Mesenteric fat pad (tissue), 1 donor: ENCODE measurements at regions not wholly inside any gene's neighbourhood (a gene's known extent, or its start where the extent isn't known, plus 50 kb on each side); places are given as distances from the start of the nearest gene placed in this dataset.

ENCODE experiments used
- DNase-seq: peaks from one replicate; pipeline ENCODE4 v3.0.0-alpha.2; 2020; ENCODE audit warnings: low spot score
- donor health status: DM: yes; HTN: yes; CAD: no.

DNA sequence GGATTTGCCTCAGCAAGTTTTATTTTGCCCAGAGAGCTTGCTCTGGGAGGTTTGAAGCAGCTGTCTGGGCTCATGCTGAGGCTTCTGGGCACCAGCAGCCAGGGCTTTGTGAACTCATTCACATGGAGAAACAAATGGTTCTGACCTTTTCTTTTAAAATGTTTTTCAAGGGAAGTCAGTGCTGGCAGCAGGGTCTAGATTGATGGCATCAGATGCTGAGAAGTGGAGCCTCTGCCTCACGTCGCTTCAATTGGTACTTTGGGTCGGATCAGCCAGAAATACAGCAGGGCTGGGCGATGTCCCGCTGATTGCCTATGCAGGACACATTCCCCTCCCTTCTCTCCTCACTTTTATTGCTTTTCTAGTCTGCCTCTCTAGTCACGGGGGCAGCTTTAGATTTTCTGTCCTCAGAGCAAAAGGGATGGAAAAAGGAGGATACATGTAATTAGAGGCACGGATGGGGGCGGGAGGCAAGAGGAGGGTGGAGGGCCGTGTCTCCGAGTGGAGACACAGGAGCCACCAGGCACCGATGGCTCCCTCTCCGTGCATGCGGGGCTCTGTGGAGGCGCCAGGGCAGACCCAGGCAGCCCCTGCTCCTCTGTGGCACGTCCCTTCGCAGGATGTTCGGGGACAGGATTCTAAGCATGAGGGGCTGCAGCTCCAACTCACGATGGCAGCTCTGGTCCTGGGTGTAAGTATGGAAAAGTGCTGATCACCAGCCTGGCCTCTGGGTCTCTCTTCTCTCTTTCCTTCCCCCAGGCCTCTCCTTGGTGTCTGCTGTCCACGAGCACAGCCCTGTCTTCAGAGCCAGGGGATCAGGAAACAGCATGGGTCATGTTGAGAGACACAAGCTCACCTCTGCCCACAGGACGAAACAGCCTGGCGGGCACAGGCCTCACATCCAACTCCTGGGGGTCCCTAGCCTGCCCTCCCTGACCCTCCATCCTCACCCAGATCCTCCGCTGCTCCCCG is 116.1 kb downstream of the FAM43A start:
- peak; percentile 81 for DNase-seq

DNA sequence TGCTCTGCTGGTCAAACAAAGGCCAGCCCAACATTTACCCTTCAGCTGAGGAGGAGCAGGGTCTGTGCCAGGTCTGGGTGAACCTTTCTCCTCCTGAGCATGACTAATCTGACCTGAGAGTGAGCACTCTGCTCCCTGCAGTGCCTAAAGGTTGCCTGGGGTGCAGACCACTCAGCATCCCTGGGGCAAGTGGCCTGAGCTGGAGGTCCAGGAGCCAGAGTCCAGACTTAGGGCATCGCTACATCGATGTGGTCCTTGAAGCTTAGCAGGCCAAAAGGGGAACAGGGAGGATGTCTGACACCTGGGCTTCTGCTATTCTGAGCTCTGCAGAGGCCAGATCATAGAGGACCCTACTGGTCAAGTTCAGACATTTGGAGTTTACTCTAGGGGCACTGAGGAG is 119.1 kb downstream of the FAM43A start:
- peak; percentile 68 for DNase-seq

DNA sequence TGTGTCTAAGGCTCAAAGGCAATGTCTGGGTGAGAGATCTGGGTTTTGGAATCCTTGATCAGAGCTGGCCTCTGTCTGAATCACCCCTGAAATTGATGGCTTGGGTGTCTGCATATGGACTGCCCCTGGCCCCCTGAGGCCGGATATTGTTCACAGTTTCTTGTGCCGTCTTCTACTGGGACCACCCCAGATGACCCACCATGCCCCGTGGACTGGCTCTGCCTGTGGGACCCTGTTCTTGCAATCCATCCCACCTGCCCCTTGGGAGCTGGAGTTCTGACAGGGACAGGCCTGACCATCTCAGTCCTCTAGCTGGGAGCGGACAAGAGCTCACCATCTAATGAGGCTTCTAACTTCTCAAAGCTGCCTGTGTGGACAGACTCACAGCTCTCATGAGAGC is 119.9 kb downstream of the FAM43A start:
- DNase-seq, result no peak

DNA sequence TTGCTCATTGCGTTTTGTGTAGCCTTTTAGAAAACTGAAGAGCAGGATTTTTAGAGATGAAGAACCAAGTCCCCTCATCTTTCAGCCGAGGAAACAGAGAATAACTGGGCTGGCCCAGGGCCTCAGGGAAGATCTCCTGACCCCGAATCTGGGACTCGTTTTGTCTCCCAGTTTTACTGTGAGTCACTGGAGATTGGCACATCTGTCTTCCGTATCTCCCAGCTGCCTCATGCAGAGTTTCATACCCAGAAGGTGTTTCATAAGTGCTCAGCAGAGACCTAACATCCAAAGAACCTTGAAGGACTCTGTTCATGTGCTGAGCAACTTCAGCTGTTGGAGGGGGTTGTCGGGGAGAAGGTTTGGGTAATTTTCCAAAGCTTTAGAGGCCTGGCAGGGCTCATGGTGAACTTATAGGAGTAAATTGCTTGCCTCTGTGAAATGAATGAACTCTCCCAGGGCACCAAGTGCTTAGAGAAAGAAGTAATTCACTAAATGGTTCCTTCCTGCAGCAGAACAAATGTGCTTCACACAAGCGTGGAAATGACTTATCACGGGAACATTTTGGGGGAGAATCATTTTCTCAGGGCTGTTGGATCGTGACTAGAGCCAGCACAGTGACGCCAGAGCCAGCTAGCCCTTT is 121.4 kb downstream of the FAM43A start:
- no peak for DNase-seq

DNA sequence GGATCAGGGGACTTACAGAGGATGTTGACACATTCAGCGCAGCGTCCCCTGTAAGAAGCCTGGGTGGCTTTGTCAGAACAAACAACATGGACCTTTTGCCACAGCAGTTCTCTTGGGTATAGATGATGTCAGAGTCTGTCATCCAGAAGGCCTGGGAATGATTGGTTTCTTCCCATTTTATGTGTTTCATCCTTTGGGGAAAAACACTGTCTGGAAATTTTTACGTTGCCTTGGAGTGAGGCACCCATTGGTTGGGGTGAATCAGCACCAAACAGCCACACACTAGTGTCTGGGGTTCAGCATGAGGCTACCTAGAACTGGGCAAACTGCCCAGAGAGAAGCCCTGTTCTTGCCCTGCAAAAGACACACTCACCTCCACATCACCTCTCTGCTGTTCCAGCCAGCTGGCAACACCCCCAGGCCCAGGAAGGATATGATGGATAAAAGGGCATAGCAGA is 123.0 kb downstream of the FAM43A start:
- no peak for DNase-seq

DNA sequence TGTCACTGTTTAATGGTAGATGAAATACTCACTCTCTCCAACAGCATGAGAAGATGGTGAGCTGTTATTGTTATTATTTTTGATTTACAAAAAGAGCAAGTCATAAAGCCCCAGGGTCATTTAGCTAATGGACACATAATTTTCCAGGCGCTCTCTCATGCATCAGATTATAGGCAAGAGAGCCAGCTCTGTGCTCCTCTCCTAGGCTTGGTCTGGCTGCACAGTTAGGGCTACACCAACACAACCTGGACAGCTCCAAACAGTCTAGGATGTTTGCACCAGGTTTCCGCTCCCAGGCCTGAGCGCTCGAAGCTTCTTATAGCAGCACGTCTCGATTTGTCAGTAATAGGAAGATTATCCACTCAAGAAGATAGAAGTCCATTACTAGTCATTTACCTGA is 123.7 kb downstream of the FAM43A start:
- no peak for DNase-seq

DNA sequence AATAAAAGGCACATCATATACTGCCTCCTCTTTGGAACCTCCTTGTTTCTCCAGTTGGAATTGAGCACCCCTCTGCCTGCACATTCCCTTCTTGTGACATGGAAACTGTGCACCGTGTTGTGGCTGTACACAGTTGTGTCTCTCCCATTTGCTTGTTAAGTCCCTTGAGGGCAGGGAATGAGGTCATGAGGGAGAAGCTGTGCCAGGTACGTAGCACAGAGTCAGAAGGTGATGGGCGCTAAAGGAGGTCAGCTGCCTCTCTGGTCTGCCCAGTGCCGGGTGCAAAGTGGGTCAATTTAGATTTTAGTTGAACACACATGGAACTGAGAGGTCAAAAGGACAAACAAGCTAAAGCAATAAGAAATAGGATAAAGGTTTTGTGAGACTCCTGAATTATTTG is 124.4 kb downstream of the FAM43A start:
- peak; percentile 55 for DNase-seq

DNA sequence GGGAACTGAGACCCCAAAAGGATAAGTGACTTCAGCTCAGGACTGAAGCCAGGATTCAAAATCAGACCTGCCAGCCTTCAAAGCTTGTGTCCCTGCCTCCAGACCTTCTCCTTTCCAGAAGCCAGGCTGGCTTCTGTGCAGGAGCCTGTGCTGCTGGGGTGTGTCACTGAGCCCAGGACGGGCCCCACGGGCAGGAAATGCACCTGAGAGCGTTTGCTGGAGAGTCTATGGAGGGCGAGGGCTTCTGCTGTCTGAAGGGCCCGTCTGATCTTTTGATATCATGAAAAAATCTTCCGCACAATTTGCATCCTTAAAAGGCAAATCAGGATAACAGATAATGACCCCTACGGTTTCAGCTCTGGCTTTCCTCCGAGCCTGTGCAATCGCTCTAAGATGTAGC is 125.4 kb downstream of the FAM43A start:
- peak; percentile 51 for DNase-seq

DNA sequence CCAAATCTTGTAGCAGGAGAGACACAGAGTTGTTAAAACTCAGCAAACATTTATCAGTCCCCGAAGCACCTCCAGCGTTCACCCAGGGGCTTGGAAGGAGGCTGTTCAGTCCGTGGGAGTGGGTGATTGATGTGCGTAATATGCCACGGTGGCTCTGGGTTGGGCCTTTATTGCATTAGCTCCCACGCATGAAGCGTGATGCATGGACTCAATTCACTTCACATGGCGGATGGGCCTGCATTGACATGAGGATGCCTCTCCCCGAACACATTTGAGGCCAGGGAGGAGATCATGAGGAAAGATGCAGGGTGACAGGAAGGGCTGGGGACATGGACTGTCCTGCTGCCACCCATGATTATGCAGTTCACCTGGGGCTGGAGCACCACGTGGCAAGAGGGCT is 126.5 kb downstream of the FAM43A start:
- peak; percentile 77 for DNase-seq

DNA sequence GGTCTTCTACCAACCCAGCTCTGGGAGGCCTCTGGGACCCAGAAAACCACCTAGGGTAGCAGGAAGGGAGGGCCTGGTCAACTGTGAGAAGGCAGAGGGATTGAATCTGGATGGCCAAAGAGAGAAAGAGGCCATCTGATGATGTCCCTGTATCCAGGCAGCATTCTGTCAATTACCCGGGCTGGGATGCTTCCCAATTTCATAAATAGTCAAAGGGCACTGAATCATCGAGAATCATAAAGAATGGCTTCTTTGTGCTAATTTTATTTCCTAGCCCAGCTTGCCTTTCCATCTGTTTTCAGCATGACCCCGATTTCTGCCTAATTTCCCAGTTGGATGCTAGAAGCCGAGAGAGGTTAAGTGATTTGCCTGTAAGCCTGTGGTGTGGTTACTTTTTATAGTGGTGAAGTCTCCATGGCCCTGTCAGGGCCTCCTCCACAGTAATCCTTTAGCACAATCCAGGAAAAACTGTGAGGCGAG is 129.2 kb downstream of the FAM43A start:
- DNase-seq, result peak; percentile 57

DNA sequence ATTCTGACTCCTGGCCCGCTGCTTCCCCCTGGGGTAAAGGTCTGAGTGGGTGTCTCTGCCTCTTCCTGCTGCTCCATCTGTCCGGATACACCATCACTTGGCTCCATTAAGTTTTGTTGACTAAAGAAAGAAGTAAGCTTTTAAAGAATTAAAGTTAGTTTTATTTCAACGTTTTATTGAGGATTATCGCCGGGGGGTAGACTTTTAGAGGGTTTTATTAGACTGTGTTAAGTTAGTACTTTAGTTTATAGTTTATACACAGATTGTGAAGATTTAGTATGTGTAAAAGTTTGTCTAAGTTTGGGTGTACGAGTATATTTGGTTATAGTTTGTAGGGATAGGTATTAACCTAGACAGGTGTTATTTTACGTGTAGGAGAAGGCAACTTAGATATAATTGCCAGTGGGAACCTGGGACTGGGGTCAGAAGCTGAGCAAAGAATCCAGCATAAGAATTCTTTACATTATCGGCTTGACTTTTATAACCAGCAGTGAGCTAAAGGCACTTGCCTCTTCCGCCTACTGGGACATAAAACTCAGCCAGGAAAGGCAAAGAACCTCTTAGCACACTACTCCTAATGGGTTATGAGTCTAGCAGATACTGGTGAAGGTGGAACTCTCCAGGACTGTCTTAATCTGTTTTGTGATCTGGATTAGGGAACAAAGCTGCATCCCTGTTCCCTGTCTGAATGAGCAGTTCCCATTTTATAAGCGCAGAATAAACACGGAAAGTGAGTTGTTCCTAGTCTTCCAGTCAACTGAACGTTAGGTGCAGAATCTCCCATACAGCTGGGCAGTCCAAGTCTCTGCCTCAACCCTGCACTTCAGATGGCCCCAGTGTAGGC is 131.3 kb downstream of the FAM43A start:
- no peak for DNase-seq

DNA sequence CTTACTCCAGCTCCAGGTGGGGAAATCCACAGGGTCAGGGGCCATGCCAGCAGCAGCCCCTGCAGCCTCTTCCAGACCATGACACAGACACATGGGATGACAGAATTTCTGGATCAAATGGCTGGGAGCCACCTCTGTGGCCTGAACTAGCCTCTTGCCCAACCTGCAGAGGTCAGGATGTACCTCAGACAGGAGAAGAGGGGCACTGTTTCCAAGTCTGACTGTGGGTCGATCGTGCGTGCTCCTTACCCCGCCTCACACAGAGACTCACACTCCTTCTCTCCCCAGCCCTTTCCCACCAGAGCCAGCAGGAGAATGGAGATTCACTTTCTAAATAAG is 131.9 kb downstream of the FAM43A start:
- peak; percentile 59 for DNase-seq

DNA sequence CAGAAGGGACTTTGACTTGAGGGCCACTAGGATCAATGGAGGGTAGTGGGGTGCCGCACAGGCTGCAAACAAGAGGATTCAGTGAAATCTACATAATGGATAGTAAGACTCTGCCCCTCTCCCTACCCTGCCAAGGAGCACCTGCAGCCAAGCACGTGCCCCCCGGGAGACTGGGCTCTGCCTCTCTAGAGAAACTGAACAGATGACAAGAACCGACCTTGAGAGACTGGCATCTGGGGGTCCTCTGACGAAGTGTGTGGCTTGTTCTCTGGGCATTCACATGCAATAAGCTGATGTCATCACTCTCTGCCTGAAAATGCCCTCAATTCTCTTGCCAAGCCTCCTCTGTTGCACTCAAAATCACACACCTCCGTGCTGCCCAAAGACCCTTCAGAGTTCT is 132.3 kb downstream of the FAM43A start:
- DNase-seq, result peak; percentile 51

DNA sequence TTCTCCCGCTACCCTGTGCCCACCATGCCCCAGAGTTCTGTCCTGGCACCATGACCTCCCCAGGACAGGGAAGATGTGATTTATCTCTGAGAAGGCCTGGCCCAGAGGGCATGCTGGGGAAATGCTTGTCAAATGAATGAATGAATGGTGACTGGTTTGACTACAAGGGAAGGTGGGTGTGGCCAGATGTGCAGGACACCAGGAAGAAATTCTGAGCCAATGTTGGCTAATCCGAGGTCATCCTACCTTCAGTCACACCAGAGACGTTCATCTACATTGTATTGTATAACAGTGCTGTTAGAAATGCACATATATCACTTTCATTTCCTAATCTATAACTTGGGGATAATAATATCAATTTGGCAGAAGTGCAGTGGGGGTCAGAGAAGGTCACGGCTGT is 138.4 kb downstream of the FAM43A start:
- DNase-seq, result no peak

DNA sequence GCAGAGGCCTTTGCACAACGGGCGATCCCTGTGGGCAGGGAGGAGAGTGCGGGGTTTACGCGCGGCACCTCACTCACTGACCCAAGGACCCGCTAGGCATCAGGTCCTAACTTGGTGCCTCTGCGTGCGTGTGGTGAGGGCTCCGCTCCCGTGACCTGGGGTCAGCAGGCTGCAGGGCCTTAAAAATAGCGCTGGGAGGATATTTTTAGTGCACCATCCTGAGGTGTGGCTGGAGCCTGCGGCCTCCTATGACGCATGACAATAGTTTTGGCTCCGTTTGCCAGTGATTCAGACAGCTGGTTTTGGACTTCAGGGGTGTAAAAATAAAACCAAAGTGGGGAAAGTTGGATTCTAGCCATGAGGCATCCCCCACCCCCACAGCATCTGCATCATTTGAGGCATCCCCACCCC is 139.0 kb downstream of the FAM43A start:
- DNase-seq, result no peak

DNA sequence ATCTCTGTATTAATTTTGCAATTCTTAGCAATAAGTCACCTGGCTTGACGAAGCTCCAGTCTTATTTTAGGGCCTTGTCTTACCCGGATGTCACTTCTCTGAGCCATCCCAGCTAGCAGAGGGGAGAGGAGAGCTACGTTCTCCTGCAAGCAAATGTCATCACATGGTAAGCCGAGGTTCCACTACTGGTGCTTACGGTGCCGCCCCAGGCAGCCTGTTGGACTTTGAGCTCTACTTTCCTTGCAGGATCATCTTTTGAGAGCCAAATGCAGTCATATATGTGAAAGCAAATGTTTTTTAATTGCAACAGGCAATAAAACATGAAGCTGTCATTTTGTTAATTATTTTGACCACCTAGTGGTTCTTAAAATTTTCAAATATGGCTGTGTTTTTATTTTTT is 140.9 kb downstream of the FAM43A start:
- no peak for DNase-seq

DNA sequence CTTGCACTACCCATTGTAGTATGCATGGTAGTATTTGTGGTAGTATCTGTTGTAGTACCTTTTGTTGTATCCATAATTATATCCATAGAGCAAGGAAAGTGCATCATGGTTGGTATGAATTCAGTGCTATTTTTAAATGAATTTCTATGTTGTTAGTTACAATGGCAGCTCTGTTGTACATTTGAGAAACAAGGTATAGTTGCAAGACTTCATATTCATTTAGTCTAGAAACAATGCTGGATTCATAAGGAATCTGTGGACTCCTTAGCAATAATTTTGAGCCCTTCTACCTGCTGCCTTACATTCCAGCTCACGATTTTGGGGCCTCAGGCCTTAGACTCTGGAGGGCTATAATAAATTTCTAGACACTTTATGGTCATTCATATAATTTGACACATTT is 141.8 kb downstream of the FAM43A start:
- no peak for DNase-seq

DNA sequence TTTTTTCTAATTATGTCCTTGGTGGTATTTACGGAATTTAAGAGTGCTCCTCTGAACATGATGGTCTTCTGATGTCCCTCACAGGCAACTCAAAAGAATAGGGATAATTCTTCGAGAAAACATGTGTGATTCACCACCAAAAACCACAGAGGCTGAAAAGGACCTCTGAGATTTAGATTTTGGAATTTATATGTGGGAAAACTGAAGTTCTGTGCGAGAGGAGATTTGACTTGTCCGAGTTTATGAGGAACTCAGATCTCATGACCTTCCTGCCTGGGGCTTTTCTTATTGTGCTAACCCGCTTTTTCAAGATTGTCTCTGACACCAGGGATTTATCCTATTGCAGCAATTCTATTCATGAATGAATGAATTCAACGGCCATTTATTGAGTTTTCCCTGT is 142.4 kb downstream of the FAM43A start:
- DNase-seq, result no peak

DNA sequence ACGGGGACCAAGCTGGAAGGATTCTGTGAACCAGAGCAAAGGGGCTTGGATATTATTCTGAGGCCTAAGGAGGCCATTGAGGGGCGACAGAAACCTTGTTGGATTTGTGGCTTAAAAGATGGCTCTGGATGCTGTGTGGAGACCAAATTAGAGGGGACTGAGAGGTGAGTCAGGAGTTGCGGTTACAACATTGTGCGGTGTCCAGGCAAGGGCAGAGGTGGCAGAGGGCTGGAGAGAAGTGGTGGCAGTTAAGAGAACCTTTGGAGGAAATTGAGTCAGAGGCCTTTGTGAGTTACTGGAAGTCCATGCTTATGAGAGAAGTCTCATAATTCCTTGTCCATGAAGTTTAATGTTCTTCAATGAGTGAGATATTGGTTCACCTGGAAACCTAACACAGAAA is 143.2 kb downstream of the FAM43A start:
- DNase-seq, result no peak

DNA sequence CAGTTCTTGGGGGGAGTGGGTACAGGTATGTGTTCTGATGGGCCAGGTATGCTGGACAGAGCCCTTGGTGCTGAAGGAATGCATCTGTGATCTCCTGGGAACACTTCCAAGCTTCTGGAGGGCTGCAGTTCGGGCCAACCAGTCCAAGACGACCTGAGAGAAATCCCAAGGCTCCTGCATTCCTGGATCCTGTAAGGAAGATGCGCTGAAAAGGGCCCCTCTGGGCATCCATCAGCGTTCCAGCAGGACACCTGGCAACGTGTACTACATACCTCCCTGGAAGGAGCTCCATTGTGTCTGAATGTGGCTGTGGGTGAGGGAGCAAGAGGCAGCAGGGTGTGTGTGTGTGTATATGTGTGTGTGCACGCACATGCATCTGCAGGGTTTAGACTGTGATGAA is 144.7 kb downstream of the FAM43A start:
- DNase-seq, result no peak

DNA sequence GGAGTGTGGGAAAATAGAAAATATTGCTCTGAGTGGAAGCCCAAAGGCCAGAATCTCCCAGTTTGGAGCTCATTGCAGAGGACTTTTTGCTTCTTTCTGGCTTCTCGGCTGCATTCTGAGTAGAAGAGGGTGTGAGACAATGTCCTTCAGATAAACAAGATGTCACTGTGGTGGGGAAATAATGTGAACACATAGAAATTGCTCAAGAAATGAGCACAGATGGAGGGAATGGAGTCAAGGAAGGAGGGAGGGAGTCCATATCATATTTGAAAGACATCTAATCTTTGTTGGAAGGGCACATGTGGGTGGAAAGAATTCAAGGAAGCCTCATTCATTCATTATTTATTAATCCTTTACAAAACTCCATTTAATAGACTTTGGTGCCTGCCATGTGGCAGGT is 145.3 kb downstream of the FAM43A start:
- DNase-seq, result no peak
